IMR-90 (cell line): ENCODE measurements at regions not wholly inside any gene's neighbourhood (a gene's known extent, or its start where the extent isn't known, plus 50 kb on each side); places are given as distances from the start of the nearest gene placed in this dataset.
A peak's percentile ranks its signal among the peaks of the same experiment; 100 is the strongest.

Experiments used
- ATAC-seq: fragments of 200-7000 bp; cut with Tn5 transposase; 2 replicates; pipeline ENCODE4 v1.9.1; 2020; ENCODE audit warnings: low read depth, mild to moderate bottlenecking, moderate library complexity
- BruUV-seq: library from RNA; stranded (reverse); fragments of 400-500 nt; replicated peaks from 2 replicates; lab custom pipeline; 2021; lab: Mats Ljungman, UMichigan
- CTCF ChIA-PET: fragments of 300-600 bp; formaldehyde crosslinking; extraction: SDS; loops from one replicate; lab custom pipeline; 2021; ENCODE audit warnings: antibody characterized with exemption; lab: Yijun Ruan, JAX
- POLR2A ChIA-PET: fragments of 300-600 bp; sonication (Branson Sonifier 250); formaldehyde crosslinking; loops from one replicate; lab custom pipeline; 2022; ENCODE audit warnings: antibody characterized with exemption; ENCODE audit not compliant: unreplicated experiment; lab: Charles Lee
- DNase-seq: peaks from one replicate; pipeline ENCODE4 v3.0.0; 2013
- H2AFZ ChIP-seq: replicated peaks from 2 replicates; pipeline ENCODE3; 2013; ENCODE audit warnings: low read length, mild to moderate bottlenecking; ENCODE audit not compliant: poor library complexity
- H2AK5ac ChIP-seq: 2 replicates; pipeline ENCODE4 v1.6.1; 2013; ENCODE audit warnings: low read depth, low read length, inconsistent platforms
- H2AK9ac ChIP-seq: replicated peaks from 2 replicates; pipeline ENCODE3; 2013; ENCODE audit warnings: mild to moderate bottlenecking, low read depth, low read length, moderate library complexity; ENCODE audit not compliant: poor library complexity
- H2BK120ac ChIP-seq: 2 replicates; pipeline ENCODE4 v1.6.1; 2013; ENCODE audit warnings: low read depth, low read length, inconsistent platforms
- H2BK15ac ChIP-seq: 3 replicates; pipeline ENCODE4 v1.6.1; 2013; ENCODE audit warnings: low read depth, low read length, inconsistent platforms
- H2BK20ac ChIP-seq: 2 replicates; pipeline ENCODE4 v1.6.1; 2013; ENCODE audit warnings: low read depth, mild to moderate bottlenecking, inconsistent platforms, low read length, moderate library complexity
- H2BK5ac ChIP-seq: 2 replicates; pipeline ENCODE4 v1.6.1; 2013; ENCODE audit warnings: mild to moderate bottlenecking, low read depth, low read length, inconsistent platforms; ENCODE audit not compliant: poor library complexity, severe bottlenecking
- H3K14ac ChIP-seq: replicated peaks from 2 replicates; pipeline ENCODE4 v1.6.1; 2013; ENCODE audit warnings: low read depth, low read length, inconsistent platforms
- H3K18ac ChIP-seq: 2 replicates; pipeline ENCODE4 v1.6.1; 2013; ENCODE audit warnings: low read depth, low read length, control low read depth
- H3K23ac ChIP-seq: 2 replicates; pipeline ENCODE4 v1.6.1; 2013; ENCODE audit warnings: low read depth, low read length, inconsistent platforms
- H3K27ac ChIP-seq: 2 replicates; pipeline ENCODE4 v1.5.1; 2013; ENCODE audit warnings: mild to moderate bottlenecking, control low read depth, low read length; ENCODE audit not compliant: insufficient read depth
- H3K27me3 ChIP-seq: 2 replicates; pipeline ENCODE4 v1.6.1; 2013; ENCODE audit warnings: low read length; ENCODE audit not compliant: control insufficient read depth, insufficient read depth
- H3K36me3 ChIP-seq: 2 replicates; pipeline ENCODE4 v1.6.1; 2013; ENCODE audit warnings: low read length, mixed read lengths; ENCODE audit not compliant: control insufficient read depth, insufficient read depth
- H3K4ac ChIP-seq: 2 replicates; pipeline ENCODE4 v1.6.1; 2013; ENCODE audit warnings: low read depth, low read length, inconsistent platforms
- H3K4me1 ChIP-seq: 2 replicates; pipeline ENCODE4 v1.6.1; 2013; ENCODE audit warnings: low read length, mixed read lengths; ENCODE audit not compliant: control insufficient read depth, insufficient read depth
- H3K4me2 ChIP-seq: 2 replicates; pipeline ENCODE4 v1.6.1; 2013; ENCODE audit warnings: low read depth, mild to moderate bottlenecking, control low read depth, low read length, moderate library complexity
- H3K4me3 ChIP-seq: 2 replicates; pipeline ENCODE4 v1.5.1; 2013; ENCODE audit warnings: low read depth, mild to moderate bottlenecking, control low read depth, low read length, moderate library complexity; ENCODE audit not compliant: insufficient read depth
- H3K56ac ChIP-seq: 2 replicates; pipeline ENCODE4 v1.6.1; 2013; ENCODE audit warnings: low read length, inconsistent platforms; ENCODE audit not compliant: insufficient read depth; ENCODE audit errors: extremely low read depth
- H3K79me1 ChIP-seq, 2 experiments: 2 replicates each; pipeline ENCODE4 v1.6.1; 2013; ENCODE audit warnings: low read length in 2 of 2, inconsistent platforms in 1 of 2, low read depth in 1 of 2
- H3K9ac ChIP-seq: 2 replicates; pipeline ENCODE4 v1.6.1; 2013; ENCODE audit warnings: low read depth, low read length, control low read depth
- H3K9me1 ChIP-seq: 2 replicates; pipeline ENCODE4 v1.6.1; 2013; ENCODE audit warnings: low read length, inconsistent platforms; ENCODE audit not compliant: insufficient read depth
- H3K9me3 ChIP-seq: 2 replicates; pipeline ENCODE4 v1.6.1; 2013; ENCODE audit warnings: low read length; ENCODE audit not compliant: control insufficient read depth, insufficient read depth
- H4K20me1 ChIP-seq: 2 replicates; pipeline ENCODE4 v1.6.1; 2013; ENCODE audit warnings: low read length, inconsistent platforms; ENCODE audit not compliant: insufficient read depth
- H4K5ac ChIP-seq: 2 replicates; pipeline ENCODE4 v1.6.1; 2013; ENCODE audit warnings: mild to moderate bottlenecking, low read depth, low read length, control low read depth
- H4K8ac ChIP-seq, 2 experiments: 2 replicates each; pipeline ENCODE4 v1.6.1; 2013; ENCODE audit warnings: low read depth in 2 of 2, low read length in 2 of 2, control low read depth in 1 of 2, inconsistent platforms in 1 of 2
- H4K91ac ChIP-seq: 2 replicates; pipeline ENCODE4 v1.6.1; 2013; ENCODE audit warnings: low read depth, low read length, inconsistent platforms; ENCODE audit not compliant: insufficient read depth
- CEBPB ChIP-seq: IDR thresholded peaks from 2 replicates; pipeline ENCODE4 v1.6.1; 2012; ENCODE audit warnings: low read depth, low read length, improper control_type of control experiment
- CHD1 ChIP-seq: IDR thresholded peaks from 2 replicates; pipeline ENCODE4 v1.6.1; 2012; ENCODE audit warnings: low read depth, low read length, improper control_type of control experiment
- ELK1 ChIP-seq: fragments of 150-350 bp; IDR thresholded peaks from 2 replicates; pipeline ENCODE4 v1.6.1; 2016; ENCODE audit warnings: low read depth, mild to moderate bottlenecking, low read length, moderate library complexity, borderline replicate concordance
- MAZ ChIP-seq: IDR thresholded peaks from 2 replicates; pipeline ENCODE4 v1.6.1; 2012; ENCODE audit warnings: low read depth, mild to moderate bottlenecking, low read length, improper control_type of control experiment, moderate library complexity, borderline replicate concordance
- MXI1 ChIP-seq: IDR thresholded peaks from 2 replicates; pipeline ENCODE4 v1.6.1; 2012; ENCODE audit warnings: low read depth, mild to moderate bottlenecking, low read length, moderate library complexity, borderline replicate concordance
- NFE2L2 ChIP-seq: fragments of 150-350 bp; IDR thresholded peaks from 2 replicates; pipeline ENCODE4 v1.6.1; 2016; ENCODE audit warnings: low read depth, mild to moderate bottlenecking, low read length
- POLR2A ChIP-seq: IDR thresholded peaks from 2 replicates; pipeline ENCODE4 v1.6.1; 2012; ENCODE audit warnings: mild to moderate bottlenecking, low read depth, low read length
- RAD21 ChIP-seq: IDR thresholded peaks from 2 replicates; pipeline ENCODE4 v1.6.1; 2012; ENCODE audit warnings: low read length, improper control_type of control experiment
- RFX5 ChIP-seq: IDR thresholded peaks from 2 replicates; pipeline ENCODE4 v1.8.0; 2012; ENCODE audit warnings: low read depth, mild to moderate bottlenecking, low read length, moderate library complexity
- SMC3 ChIP-seq: fragments of 150-350 bp; IDR thresholded peaks from 2 replicates; pipeline ENCODE4 v1.6.1; 2016; ENCODE audit warnings: low read depth, mild to moderate bottlenecking, antibody characterized with exemption, low read length, moderate library complexity
- WGBS, 2 experiments: methylation state at CpG; one replicate each; pipeline versions ENCODE4 v1.1.5 to v1.1.7; 2013; ENCODE audit warnings: missing lambda C conversion rate in 2 of 2; ENCODE audit not compliant: insufficient read length in 1 of 2; ENCODE audit errors: extremely low coverage in 2 of 2; 5-methylcytosine and 5-hydroxymethylcytosine counted together
- dilution Hi-C: fragments of 300-500 bp; cut with HindIII; formaldehyde crosslinking; loops from one replicate; pipeline ENCODE4 v1.14.3; 2018; ENCODE audit warnings: low sequenced_read_pairs; ENCODE audit not compliant: unreplicated experiment
- in situ Hi-C: fragments of 300-500 bp; cut with MboI; formaldehyde crosslinking; loops from 3 replicates; pipeline ENCODE4 v1.14.3; 2019; ENCODE audit warnings: low sequenced_read_pairs, inconsistent platforms, mixed read lengths
- intact Hi-C: fragments of 100-400 bp; cut with micrococcal nuclease; formaldehyde crosslinking; loops from 2 replicates; pipeline ENCODE4 v1.10.0; 2022
- TF ChIP-seq, protein P1 (sequence below): fragments of 150-350 bp; IDR thresholded peaks from 2 replicates; pipeline ENCODE4 v1.6.1; 2017; ENCODE audit warnings: mild to moderate bottlenecking, antibody characterized with exemption, low read length, low read depth
- TF ChIP-seq, protein P2 (sequence below): conservative IDR thresholded peaks from 2 replicates; pipeline ENCODE4 v1.5.1; 2012; ENCODE audit warnings: mild to moderate bottlenecking, low read depth, low read length, improper control_type of control experiment

DNA sequence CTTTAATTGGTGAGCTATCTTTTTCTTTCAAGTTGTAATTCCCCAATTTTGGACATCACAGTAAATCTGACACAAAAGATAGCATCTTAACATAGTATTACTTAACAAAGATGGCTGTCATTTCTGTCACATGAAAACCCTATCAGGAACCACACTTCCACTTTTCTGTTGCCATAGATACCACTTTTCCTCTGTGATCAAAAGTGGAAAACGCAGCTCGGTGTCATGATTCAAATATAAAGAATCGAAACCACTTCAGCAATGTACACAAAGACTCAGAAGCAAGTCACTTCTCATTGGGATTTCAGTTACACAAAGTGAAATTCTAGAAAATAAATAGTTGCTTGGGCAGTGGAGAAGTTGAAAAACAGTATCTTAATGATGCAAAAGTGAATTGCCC, 524.9 kb upstream of the ITGA1 start:
- Histone ChIP-seq H3K9me1 (no peaks in the 10 kb centered on the region), H2BK5ac (no peak overlapping the region), H4K20me1 (no peaks in the 10 kb centered on the region), H2BK15ac (no peak overlapping the region), H3K79me1 (no peaks in the 10 kb centered on the region), H3K27me3 (no peaks in the 10 kb centered on the region), H3K27ac (no peak overlapping the region), H3K4me3 (no peak overlapping the region), H2AK5ac (no peak overlapping the region), H3K36me3 (no peaks in the 10 kb centered on the region), H2AFZ (no peak overlapping the region), H2BK120ac (no peak overlapping the region), H3K18ac (no peak overlapping the region), H3K4me2 (peak overlapping the region; percentile 55; the same call in 1 of the 2 replicates), H3K4me1 (no peaks in the 10 kb centered on the region), H4K5ac (no peak overlapping the region), H3K56ac (no peak overlapping the region), H3K9me3 (no peaks in the 10 kb centered on the region), H3K14ac (no peak overlapping the region), H2AK9ac (no peak overlapping the region), H3K23ac (no peak overlapping the region), H3K9ac (no peak overlapping the region), H4K8ac (no peak overlapping the region), H4K91ac (no peak overlapping the region), H2BK20ac (no peak overlapping the region), H3K4ac (no peak overlapping the region)
- BruUV-seq: no TSS peak
- TF ChIP-seq, protein P1, sequence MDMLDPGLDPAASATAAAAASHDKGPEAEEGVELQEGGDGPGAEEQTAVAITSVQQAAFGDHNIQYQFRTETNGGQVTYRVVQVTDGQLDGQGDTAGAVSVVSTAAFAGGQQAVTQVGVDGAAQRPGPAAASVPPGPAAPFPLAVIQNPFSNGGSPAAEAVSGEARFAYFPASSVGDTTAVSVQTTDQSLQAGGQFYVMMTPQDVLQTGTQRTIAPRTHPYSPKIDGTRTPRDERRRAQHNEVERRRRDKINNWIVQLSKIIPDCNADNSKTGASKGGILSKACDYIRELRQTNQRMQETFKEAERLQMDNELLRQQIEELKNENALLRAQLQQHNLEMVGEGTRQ: no peak
- TF ChIP-seq MAZ (no peak), CHD1 (no peak), RAD21 (no peak), SMC3 (no peak), NFE2L2 (no peak), CEBPB (no peak), RFX5 (no peak), POLR2A (no peak), MXI1 (no peak), ELK1 (no peak)
- TF ChIP-seq, protein P2, sequence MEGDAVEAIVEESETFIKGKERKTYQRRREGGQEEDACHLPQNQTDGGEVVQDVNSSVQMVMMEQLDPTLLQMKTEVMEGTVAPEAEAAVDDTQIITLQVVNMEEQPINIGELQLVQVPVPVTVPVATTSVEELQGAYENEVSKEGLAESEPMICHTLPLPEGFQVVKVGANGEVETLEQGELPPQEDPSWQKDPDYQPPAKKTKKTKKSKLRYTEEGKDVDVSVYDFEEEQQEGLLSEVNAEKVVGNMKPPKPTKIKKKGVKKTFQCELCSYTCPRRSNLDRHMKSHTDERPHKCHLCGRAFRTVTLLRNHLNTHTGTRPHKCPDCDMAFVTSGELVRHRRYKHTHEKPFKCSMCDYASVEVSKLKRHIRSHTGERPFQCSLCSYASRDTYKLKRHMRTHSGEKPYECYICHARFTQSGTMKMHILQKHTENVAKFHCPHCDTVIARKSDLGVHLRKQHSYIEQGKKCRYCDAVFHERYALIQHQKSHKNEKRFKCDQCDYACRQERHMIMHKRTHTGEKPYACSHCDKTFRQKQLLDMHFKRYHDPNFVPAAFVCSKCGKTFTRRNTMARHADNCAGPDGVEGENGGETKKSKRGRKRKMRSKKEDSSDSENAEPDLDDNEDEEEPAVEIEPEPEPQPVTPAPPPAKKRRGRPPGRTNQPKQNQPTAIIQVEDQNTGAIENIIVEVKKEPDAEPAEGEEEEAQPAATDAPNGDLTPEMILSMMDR: no peak
- DNase-seq: no peak
- intact Hi-C loops (no loop called here), in situ Hi-C loops (no loop called here), dilution Hi-C loops (no loop called here)
- WGBS, 2 experiments: no CpG with 5 or more reads among the region's 3 CpGs
- ChIA-PET CTCF (no interaction called here), POLR2A (no interaction called here)
- ATAC-seq: no peak
